GM18502 (cell line): ENCODE measurements at regions not wholly inside any gene's neighbourhood (a gene's known extent, or its start where the extent isn't known, plus 50 kb on each side); places are given as distances from the start of the nearest gene placed in this dataset.

Experiments used
- ATAC-seq: cut with Tn5 transposase; IDR thresholded peaks from one replicate; pipeline ENCODE4 v1.9.1; 2021; ENCODE audit warnings: mild to moderate bottlenecking; ENCODE audit not compliant: unreplicated experiment, poor library complexity

GRCh38 chr4:96093563-96093962 is 253.7 kb downstream of the PDHA2 start:
- no peak for ATAC-seq

GRCh38 chr4:96094183-96094582 is 254.3 kb downstream of the PDHA2 start:
- ATAC-seq = no peak

DNA sequence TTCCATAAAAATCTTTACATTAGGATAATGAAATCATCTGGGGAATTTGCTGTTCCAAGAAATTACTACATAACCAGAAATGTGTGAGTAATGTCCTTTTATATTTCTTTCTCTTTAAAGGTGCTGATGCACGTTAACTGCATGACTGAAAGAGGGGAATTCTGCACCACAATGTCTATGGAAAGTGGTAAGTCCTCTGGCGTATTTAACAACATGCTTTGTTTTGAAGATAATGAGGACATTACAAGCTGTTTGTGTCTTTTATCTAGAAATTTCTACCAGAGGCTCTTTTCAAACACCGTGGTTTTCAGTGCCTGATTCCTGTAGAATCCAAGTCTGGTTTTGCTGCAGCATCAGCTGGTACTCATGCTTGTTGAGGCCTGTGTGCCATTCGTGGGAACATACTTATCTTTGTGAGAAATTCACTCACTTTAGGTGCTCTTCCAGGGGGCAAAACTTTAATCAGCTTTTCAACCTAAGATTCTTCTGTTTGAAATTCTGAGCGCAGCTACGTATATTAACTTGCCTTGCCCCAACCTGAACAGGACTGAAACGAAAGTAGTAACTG is 257.2 kb downstream of the PDHA2 start:
- no peak for ATAC-seq

DNA sequence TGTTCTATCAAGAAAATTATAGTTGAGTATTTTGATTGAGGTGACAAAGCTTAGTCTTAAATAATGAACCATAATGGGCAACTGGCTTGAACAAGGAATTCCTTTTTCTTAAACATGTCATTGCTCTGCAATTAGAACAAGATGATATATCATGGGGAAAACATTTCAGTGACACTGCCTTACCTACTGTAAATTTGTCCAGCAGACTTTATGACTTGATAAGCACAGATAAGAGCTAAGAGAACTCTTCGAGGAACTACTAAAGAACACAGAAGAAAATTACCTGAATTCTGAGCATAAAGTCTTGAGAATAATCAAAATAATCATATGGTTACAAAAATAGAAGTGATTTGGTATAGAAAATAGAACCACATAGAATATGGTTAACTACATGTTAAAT is 257.8 kb downstream of the PDHA2 start:
- no peak for ATAC-seq

DNA sequence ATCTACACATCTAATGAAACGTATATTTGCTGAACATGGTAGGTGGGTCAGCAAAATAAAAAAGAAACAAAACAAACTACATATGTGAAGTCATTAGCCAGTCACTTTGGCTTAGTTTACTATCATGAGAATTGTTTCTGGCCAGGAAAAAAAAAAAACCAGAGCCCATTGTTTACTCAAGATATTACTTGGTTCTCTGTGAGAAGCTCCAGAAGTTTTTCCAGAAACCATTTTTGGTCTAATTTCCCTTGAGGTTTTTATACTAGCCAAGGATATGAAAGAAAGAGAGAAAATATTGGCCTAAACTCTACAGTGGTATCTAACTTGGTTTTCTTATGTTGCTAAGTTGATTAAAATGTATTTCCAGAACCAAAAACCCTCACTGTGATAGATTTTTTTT is 259.1 kb downstream of the PDHA2 start:
- ATAC-seq = no peak

DNA sequence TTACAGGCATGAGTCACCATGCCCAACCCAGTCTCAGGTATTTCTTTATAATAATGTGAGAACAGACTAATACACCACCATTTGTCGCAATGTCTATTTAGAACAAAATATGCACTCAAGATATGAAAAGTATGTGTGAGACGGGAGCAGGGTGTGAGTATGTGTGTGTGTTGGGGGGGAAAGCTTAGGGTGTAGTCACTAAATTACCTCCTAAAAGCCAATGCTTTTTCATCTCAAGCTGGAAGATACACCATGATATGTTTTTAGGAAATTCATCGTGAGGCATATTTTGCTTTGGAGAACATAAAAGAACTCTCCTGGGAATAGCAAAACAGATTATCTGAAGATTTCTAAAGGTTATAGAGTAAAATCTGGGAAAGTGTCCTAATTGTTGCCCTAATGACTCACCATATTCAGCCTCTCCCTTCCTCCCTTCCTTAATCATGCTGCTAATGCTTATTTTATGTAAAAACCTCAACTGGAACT is 262.7 kb downstream of the PDHA2 start:
- ATAC-seq = no peak

- ATAC-seq = no peak
Measured at GRCh38 chr4:96103086-96103485, 263.2 kb downstream of the PDHA2 start.

- no peak for ATAC-seq
Measured at GRCh38 chr4:96108146-96108545, 268.3 kb downstream of the PDHA2 start.

GRCh38 chr4:96112631-96113030 is 272.7 kb downstream of the PDHA2 start:
- no peak for ATAC-seq

DNA sequence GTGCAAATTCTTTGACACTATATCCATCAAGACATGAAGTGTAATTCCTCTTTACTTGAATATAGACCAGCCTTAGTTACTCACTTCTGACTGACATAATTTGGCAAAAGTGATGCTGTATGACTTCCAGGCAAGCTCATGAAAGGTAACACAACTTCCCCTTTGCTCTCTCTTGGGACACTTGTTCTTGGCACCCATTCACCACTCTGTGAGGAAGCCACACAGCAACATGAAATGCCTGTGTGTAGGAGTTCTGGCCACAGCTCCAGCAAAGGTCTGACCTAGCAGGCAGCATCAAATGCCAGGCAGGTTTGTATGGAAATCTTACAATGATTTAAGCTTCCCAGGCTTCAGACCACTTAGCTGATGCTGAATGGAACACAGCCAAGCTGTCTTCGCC is 280.3 kb downstream of the PDHA2 start:
- no peak for ATAC-seq

GRCh38 chr4:96126227-96126626 is 286.3 kb downstream of the PDHA2 start:
- ATAC-seq = no peak

- ATAC-seq = no peak
Measured at GRCh38 chr4:96131186-96131585, 291.3 kb downstream of the PDHA2 start.

GRCh38 chr4:96134806-96135205 is 294.9 kb downstream of the PDHA2 start:
- no peak for ATAC-seq

GRCh38 chr4:96136056-96136455 is 296.2 kb downstream of the PDHA2 start:
- ATAC-seq = no peak

- ATAC-seq = no peak
Measured at GRCh38 chr4:96139251-96139929, 299.5 kb downstream of the PDHA2 start.

- no peak for ATAC-seq
Measured at GRCh38 chr4:96145601-96146000, 305.7 kb downstream of the PDHA2 start.

GRCh38 chr4:96146686-96147085 is 306.8 kb downstream of the PDHA2 start:
- ATAC-seq = no peak

DNA sequence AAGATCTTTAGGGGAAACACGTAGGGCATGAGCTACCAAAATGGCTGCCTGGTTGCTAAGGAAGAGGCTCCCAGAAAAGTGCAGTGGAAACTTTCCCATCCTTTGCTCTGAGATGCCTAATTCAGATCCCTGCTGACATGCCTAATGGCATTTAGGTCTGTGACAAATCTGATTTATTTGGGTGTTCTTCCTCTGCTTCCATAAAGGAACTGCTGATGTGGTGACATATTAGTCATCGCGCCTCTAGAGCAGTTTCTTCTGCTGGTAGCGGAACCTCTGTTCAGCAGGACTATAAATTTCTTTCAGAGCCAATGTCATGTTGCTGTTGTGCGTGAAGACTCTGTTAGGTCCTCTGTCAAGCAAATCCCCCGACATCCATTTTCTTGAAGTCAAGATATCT is 310.0 kb downstream of the PDHA2 start:
- ATAC-seq = no peak

GRCh38 chr4:96150466-96150865 is 310.6 kb downstream of the PDHA2 start:
- ATAC-seq = no peak

DNA sequence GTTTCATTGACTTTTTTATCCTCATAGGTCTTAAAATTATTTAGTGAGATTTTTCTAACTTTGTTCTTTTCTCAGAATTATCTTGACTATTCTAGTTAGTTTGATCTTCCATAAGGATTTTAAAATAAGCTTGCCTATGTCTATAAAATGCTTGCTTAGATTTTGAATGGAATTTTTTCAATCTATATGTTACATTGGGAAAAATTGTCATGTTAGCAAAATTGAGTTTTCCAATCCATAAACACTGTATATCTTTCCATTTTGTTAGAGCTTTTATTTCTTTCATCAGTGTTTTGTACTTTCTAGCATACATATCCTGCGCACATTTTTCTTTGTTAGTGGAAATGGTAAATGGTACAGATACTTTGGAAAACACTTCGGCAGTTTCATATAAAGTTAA is 312.9 kb downstream of the PDHA2 start:
- no peak for ATAC-seq

GRCh38 chr4:96154676-96155075 is 314.8 kb downstream of the PDHA2 start:
- no peak for ATAC-seq

DNA sequence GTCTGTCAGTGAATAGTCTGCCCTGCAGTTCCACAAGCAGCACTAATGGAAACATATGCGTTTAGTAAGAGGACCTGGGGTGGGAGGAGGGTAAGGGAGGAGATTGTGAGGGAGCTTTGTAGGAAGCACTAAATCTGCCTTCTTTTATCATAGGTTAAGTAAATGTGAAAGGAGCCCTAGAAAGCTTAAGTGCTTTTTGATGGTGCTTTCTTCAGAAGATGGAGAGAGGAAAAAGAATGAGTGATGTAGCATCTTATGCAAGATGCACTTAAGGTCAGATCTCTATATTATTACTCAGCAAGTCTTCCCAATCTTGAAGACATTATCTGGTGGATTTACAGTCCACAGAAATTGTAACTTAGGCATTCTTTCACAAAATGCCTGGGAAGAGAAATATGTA is 322.7 kb downstream of the PDHA2 start:
- no peak for ATAC-seq
